GM18861 (cell line): ENCODE measurements at regions not wholly inside any gene's neighbourhood (a gene's known extent, or its start where the extent isn't known, plus 50 kb on each side); places are given as distances from the start of the nearest gene placed in this dataset.
A peak's percentile ranks its signal among the peaks of the same experiment; 100 is the strongest.

ENCODE experiments used
- ATAC-seq: cut with Tn5 transposase; IDR thresholded peaks from one replicate; pipeline ENCODE4 v1.9.1; 2021; ENCODE audit not compliant: unreplicated experiment

- peak; percentile 27 for ATAC-seq
These were observed 52.5 kb upstream of the TRIM43 start for GRCh38 chr2:95539290-95539689.

- ATAC-seq, result peak; percentile 72
These were observed 52.0 kb upstream of the TRIM43 start for GRCh38 chr2:95539836-95540235.
